ENCODE measurements at regions not wholly inside any gene's neighbourhood (a gene's known extent, or its start where the extent isn't known, plus 50 kb on each side); places are given as distances from the start of the nearest gene placed in this dataset.
"Not testable (repeated sequence)": the region's sequence is repeated elsewhere in the genome, so short reads cannot be mapped to it uniquely, and the experiment has no call there.

DNA sequence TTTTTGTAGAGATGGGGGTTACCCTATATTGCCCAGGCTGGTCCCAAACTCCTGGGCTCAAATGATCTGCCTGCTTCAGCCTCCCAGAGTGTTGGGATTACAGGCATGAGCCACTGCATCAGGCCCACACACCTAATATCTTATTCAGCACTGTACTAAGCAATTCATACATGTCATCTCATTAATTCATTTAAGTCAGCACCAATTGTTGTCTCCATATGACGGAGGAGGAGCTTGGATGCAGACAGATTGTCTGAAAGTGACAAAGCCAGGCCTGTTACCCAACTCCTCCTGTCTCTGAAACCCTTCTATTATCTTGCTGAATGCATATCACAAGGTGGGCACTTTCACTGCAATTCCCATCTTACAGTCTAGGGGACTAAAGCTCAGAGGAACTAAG, 57.5 kb upstream of the ALX4 start:
- H3K36me3 Mint-ChIP-seq, result no peaks in the 10 kb centered on the region
- no peaks in the 10 kb centered on the region for H3K9me3 Mint-ChIP-seq
- peaks cover 15% of the 10 kb centered on the region for H3K4me1 Mint-ChIP-seq (ENCODE audit: unreplicated experiment)
- H3K27me3 Mint-ChIP-seq, result peaks cover 20% of the 10 kb centered on the region
- TF ChIP-seq, protein P1, sequence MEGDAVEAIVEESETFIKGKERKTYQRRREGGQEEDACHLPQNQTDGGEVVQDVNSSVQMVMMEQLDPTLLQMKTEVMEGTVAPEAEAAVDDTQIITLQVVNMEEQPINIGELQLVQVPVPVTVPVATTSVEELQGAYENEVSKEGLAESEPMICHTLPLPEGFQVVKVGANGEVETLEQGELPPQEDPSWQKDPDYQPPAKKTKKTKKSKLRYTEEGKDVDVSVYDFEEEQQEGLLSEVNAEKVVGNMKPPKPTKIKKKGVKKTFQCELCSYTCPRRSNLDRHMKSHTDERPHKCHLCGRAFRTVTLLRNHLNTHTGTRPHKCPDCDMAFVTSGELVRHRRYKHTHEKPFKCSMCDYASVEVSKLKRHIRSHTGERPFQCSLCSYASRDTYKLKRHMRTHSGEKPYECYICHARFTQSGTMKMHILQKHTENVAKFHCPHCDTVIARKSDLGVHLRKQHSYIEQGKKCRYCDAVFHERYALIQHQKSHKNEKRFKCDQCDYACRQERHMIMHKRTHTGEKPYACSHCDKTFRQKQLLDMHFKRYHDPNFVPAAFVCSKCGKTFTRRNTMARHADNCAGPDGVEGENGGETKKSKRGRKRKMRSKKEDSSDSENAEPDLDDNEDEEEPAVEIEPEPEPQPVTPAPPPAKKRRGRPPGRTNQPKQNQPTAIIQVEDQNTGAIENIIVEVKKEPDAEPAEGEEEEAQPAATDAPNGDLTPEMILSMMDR (conservative IDR thresholded peaks at IDR 0.05), result no peak
- H3K27ac Mint-ChIP-seq, result no peak overlapping the region
- no peak for DNase-seq (ENCODE audit: extremely low spot score, unreplicated experiment)
- H3K4me3 Mint-ChIP-seq, result no peak overlapping the region

DNA sequence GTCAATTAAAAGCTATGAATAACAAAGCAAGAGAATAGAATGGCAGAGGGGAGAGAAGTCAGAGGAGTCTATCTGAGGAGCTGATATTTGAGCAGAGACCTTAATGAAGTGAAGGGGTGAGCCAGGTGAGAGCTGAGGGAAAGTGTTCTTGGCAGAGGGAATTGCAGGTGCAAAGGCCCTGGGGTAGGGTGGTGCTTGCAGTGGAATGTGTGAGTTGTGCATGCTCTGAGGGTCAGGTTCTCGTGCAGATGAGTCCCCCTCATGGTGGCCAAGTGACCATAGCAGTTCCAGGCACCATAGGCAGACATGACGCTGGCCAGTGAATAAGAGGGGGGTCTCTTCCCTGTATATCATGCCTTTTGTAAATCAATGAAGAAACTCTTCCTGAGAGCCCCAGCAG, 58.9 kb upstream of the ALX4 start:
- no peak overlapping the region for H3K4me3 Mint-ChIP-seq
- H3K27ac Mint-ChIP-seq, result no peak overlapping the region
- no peaks in the 10 kb centered on the region for H3K36me3 Mint-ChIP-seq
- no peak for DNase-seq (ENCODE audit: extremely low spot score, unreplicated experiment)
- TF ChIP-seq, protein P1 (conservative IDR thresholded peaks at IDR 0.05), result no peak
- no peaks in the 10 kb centered on the region for H3K9me3 Mint-ChIP-seq
- peaks cover 13% of the 10 kb centered on the region for H3K4me1 Mint-ChIP-seq (ENCODE audit: unreplicated experiment)
- H3K27me3 Mint-ChIP-seq, result peaks cover 10% of the 10 kb centered on the region

DNA sequence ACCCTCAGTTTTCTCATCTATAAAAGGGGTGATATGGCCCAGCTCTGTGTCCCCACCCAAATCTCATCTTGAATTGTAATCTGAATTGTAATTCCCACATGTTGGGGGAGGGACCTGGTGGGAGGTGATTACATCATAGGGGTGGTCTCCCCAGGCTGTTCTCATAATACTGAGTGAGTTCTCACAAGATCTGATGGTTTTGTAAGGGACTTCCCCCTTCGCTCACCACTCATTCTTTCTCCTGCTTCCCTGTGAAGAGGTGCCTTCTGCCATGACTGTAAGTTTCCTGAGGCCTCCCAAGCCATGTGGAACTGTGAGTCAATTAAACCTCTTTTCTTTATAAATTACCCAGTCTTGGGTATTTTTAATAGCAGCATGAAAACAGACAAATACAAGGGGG, 61.1 kb upstream of the ALX4 start:
- H3K27ac Mint-ChIP-seq; H3K27me3 Mint-ChIP-seq; H3K9me3 Mint-ChIP-seq; DNase-seq (ENCODE audit: extremely low spot score, unreplicated experiment); H3K4me3 Mint-ChIP-seq; H3K36me3 Mint-ChIP-seq: not testable (repeated sequence)
- H3K4me1 Mint-ChIP-seq (ENCODE audit: unreplicated experiment), result peaks cover 13% of the 10 kb centered on the region

DNA sequence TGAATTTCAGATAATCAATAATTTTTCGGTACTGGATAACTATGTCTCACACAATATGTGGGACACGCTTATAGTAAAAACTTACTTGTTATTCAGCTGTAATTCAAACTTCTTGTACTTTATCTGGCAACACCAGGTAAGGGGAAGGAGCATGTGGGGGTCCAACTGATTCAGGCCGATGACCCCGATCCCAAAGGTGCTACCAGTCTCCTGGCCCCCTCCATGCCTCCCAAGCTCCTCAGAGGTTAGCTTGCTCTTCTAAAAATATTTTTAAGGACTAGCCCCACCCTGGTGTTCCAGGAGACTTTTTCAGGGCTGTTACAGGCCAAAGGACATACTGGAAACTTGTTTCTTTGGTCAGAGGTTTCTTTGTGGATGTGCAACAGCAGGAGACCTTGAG, 61.8 kb upstream of the ALX4 start:
- no peak for DNase-seq (ENCODE audit: extremely low spot score, unreplicated experiment)
- Mint-ChIP-seq H3K27ac (no peak overlapping the region), H3K9me3 (no peaks in the 10 kb centered on the region), H3K4me3 (no peak overlapping the region), H3K36me3 (no peaks in the 10 kb centered on the region), H3K27me3 (peaks cover 6% of the 10 kb centered on the region), H3K4me1 (ENCODE audit: unreplicated experiment) (peaks cover 7% of the 10 kb centered on the region)
- TF ChIP-seq, protein P1 (conservative IDR thresholded peaks at IDR 0.05), result no peak

DNA sequence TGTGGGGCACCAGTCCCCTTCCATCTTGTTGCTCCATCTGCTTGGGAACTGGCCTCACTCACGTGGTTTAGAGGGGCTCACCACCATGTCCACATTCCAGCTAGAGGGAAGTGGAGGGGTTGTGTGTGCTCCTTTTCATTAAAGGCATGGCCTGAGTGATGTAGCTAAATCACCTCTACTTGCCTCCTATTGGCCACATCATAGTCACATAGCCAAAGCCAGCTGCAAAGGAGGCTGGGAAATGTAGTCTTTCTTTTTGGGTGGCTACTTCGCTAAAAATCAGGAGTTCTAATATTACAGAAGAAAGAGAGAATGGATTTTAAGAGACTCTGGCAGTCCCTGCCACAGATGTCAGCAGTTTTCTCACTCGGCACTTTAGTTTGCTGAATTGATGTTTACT, 63.0 kb upstream of the ALX4 start:
- no peaks in the 10 kb centered on the region for H3K4me1 Mint-ChIP-seq (ENCODE audit: unreplicated experiment)
- peaks cover 3% of the 10 kb centered on the region for H3K27me3 Mint-ChIP-seq
- H3K4me3 Mint-ChIP-seq, result no peak overlapping the region
- no peak for DNase-seq (ENCODE audit: extremely low spot score, unreplicated experiment)
- H3K27ac Mint-ChIP-seq, result no peak overlapping the region
- TF ChIP-seq, protein P1 (conservative IDR thresholded peaks at IDR 0.05), result no peak
- H3K36me3 Mint-ChIP-seq, result no peaks in the 10 kb centered on the region
- H3K9me3 Mint-ChIP-seq, result no peaks in the 10 kb centered on the region

DNA sequence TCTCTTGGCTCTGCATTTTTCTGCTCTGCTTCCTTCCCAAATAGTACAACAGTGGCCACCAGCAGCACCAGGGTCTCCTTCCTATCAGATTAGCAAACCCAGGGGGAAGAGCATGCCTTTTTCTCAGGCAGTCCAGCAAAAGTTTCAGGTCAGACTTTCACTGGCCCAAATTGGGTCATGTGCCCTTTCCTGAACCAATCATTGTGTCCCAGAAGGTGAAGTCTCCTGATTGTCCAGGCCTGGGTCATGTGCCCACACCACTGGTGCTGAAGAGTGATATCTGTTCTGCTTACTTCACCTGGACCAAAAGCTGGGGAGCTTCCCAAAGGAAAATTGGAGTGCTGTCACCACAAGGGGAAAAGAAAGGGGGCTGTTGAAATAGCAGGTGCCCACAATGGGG, 64.1 kb upstream of the ALX4 start:
- Mint-ChIP-seq H3K4me1 (ENCODE audit: unreplicated experiment) (no peaks in the 10 kb centered on the region), H3K27ac (no peak overlapping the region), H3K9me3 (no peaks in the 10 kb centered on the region), H3K4me3 (no peak overlapping the region), H3K36me3 (no peaks in the 10 kb centered on the region), H3K27me3 (peaks cover 3% of the 10 kb centered on the region)
- no peak for DNase-seq (ENCODE audit: extremely low spot score, unreplicated experiment)
- TF ChIP-seq, protein P1 (conservative IDR thresholded peaks at IDR 0.05), result no peak

Measured in type B pancreatic cell (in vitro differentiated cells).